NCI-H1105 (cell line): ENCODE measurements at regions not wholly inside any gene's neighbourhood (a gene's known extent, or its start where the extent isn't known, plus 50 kb on each side); places are given as distances from the start of the nearest gene placed in this dataset.
A peak's percentile ranks its signal among the peaks of the same experiment; 100 is the strongest.
"Not testable (repeated sequence)": the region's sequence is repeated elsewhere in the genome, so short reads cannot be mapped to it uniquely, and the experiment has no call there.

ENCODE experiments used
- DNase-seq: peaks from one replicate; lab custom pipeline; 2025; lab: John Stamatoyannopoulos, UW

DNA sequence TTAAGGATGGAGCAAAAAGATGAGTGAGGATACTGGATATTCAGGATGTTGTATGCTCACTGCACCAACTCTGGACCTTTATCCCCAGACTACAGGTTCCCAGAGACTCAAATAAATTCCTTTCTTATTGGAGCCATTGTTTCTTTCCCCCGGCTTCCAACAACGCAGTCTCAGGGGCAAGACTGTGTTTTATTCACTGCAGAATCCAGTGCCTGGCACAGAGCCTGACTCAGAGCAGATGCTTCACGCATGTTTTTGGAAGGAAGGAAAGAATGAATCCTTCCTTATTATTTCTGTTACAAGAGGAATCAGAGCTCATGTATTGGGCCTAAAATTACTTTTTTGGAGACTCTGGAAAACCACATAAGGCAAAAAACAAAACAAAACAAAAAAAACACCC is 96.0 kb upstream of the VGLL4 start:
- DNase-seq: no peak

DNA sequence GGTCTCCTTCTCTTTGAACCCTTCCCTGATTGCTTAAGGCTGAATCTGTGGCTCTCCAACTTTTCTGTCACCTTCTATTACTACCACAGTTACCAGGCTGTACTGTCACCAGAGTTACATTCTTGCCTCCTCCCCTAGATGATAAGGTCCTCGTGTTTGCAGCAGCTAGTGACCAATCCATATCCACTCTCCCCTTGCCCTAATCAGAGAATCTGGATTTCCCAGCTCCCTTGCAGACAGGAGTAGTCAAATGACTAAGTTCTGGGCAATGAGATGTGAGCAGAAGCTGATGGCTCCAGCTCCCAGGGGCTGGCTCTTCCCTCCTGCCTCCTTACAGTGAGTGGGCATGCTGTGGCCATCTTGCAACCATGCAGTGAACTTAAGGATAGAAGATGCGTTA is 95.4 kb upstream of the VGLL4 start:
- no peak for DNase-seq

DNA sequence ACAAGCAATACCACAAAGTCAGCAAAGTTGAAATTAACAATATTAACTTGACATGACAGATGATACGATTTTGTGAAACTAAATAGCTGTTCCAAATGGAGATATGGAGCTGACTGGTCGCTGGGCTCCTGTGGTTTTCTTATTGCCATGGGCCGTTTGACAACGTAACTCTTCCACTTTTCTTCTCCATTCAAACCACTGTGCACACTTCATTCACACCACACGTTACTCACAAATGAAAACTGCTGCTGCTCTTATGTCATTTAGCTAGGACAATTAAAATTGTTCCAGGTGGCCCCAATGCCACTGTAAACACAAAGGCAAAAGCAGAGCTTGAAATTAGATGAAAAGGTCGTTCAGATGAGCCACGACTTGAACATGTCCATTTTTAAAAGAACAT is 94.0 kb upstream of the VGLL4 start:
- no peak for DNase-seq

DNA sequence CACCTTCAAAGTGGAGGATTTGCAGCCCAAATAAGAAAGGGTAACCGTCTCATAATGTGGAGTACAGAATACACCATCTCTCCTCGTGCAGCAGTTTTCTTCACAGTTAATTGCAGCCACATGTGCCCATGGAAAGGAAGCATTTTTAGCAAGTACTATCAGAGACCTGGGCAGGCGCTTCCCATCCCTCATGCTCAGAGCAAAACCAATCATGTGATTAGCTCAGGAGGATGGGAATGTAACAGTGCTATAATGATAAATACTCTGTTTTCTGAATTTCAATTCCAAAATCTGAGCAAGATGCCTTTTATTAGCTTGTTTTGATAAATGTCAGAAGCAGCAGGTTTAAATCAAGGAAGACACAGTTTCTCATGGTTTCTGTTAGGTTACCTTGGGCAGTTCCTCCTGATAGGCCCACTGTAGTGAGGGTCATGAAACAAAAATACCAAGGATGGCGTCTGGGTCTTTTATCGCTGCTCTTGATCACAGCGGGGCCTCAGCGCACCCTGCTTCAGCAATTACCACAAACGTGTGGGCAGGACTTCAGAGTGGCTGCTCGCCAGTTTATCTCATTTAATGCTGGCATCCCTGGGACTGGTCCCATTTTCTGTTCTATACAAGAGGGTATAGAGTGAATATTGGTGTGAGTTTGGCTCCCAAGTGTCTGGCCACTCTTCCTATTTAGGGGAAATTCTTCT is 92.6 kb upstream of the VGLL4 start:
- no peak for DNase-seq

DNA sequence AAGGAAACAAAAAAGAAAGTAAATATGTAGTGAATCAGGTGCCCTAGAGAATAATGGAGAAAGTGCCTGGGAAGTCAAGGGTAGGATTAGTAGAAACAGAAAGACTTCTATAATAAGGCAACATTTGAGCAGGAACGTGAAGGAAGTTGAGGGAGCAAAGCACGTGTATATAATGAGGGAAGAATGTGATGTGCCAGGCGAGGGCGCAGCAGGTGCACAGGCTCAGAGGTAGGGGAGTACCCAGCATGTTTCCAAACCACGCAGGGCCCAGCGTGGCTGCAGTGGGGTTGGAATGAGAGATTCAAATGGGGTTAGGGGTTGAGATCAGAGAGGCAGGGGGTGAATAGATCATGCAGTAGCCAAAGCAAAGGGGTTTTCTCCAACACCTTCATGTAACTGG is 91.9 kb upstream of the VGLL4 start:
- DNase-seq: no peak

DNA sequence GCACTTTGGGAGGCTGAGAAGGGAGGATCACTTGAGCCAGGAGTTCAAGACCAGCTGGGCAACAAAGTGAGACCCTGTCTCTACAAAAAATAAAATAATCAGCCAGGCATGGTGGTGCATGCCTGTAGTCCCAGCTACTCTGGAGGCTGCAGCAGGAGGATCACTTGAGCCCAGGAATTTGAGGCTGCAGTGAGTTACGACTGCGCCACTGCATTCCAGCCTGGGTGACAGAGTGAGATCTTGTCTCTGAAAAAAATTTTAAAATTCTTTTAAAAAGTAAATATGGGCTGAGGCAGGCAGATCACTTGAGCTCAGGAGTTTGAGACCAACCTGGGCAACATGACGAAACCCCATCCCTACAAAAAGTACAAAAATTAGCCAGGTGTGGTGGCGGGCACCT is 91.4 kb upstream of the VGLL4 start:
- DNase-seq: not testable (repeated sequence)

DNA sequence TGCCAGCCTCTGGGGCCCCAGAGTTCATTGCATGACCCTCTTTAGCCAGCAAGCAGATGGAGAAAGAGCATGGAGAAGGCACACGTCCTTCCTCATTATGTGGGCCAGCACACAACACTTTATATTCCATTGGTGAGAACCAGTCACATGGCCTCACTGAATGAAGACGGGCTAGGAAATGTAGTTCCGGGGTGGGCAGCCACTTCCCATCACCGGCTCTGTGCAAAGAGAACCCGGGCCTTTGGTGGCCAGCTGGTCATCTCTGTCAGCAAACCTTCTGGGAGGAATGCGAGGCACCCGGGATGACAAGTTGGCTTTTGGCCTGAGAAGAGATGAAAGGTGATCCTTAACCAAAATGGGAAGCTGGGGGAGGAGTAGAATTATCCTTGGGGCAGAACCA is 90.2 kb upstream of the VGLL4 start:
- DNase-seq: no peak

DNA sequence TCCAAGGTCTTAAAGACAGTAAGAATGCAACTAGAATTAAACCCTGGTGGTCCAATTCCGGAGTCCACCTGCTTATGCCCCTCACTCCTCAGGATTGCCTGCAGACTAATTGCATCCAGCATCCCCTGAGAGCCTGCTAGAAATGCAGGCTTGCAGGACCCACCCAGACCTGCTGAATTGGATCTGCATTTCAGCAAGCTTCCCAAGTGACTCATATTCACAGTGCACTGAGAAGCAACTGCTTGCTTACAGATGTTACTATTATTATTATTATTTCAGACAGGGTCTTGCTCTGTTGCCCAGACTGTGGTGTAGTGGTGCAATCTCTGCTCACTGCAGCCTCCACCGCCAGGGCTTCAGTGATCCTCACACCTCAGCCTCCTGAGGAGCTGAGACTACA is 83.5 kb upstream of the VGLL4 start:
- no peak for DNase-seq

DNA sequence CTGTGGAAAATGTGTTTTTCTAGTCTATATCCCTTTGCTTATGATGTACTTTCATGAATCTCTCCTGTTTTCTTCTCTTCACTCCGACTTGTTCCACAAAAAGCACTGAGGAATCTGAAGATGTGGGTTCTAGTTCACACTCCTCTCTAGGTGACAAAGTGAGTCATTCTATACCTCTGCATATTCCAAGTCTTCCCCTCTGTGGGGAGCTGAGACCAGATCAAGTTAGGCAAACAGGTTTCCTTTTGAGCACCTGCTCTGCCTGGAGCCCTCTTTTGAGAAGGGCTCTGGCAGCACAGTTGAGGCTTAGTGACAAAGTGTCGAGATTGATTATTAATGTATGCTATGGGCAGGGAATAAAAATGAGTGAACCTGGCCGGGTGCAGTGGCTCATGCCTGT is 82.4 kb upstream of the VGLL4 start:
- DNase-seq: no peak

DNA sequence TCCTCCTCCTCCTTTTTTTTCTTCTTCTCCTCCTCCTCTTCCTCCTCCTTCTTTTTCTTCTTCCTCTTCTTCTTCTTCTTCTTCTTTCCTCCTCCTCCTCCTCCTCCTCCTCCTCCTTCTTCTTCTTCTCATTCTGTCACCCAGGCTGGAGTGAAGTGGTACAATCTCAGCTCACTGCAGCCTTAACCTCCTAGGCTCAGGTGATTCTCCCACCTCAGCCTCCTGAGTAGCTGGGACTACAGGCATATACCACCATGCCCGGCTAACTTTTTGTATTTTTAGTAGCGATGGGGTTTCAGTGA is 81.6 kb upstream of the VGLL4 start:
- not testable (repeated sequence) for DNase-seq

DNA sequence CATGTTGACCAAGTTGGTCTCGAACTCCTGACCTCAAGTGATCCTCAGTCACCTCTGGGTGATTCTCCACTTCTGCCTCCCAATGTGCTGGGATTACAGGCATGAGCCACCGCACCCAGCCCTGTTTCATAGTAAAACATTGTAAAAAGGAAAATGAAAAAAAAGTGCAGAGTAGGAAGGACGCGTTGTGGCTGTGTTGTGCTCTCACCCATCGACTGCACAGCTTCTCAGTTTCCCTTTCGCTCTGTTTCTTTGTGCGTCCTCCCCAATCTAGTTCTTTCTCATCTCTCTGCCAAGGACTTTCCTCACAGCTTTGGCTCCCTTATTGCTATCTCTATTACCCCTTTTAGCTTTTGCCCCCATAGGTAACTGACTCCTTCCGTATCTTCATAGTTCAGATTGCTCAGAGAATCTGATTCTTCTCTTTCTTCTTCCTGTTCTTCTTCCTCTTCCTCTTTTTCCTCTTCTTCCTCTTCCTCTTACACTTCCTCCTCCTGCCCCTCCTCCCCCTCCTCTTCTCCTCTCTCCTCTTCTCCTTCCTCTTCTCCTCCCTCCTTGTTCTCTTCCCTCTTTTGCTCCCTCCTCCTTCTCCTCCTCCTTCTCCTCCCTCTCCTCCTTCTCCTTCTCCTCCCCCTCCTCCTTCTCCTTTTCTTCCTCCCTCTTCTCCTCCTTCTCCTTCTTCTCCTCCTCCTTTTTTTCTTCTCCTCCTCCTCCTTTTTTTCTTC is 81.1 kb upstream of the VGLL4 start:
- no peak for DNase-seq

DNA sequence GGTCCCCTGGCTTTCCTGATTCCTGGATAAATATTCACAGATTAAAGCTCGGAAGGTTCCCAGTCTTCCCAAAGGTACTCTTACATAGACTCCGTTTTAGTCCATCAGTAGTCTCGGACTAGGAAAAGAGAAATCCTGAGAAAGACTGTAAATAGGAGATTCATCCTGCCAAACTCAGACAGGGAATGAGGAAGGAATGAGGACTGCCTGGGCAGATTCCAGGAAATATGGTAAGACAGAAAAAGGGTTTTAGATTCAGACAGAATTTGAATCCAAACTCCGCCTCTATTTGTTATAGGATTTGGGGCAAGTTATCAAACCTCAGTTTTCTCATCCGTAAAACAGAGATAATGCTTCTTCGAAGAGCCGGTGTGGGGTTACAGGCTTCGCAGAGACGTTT is 77.8 kb upstream of the VGLL4 start:
- DNase-seq: no peak

DNA sequence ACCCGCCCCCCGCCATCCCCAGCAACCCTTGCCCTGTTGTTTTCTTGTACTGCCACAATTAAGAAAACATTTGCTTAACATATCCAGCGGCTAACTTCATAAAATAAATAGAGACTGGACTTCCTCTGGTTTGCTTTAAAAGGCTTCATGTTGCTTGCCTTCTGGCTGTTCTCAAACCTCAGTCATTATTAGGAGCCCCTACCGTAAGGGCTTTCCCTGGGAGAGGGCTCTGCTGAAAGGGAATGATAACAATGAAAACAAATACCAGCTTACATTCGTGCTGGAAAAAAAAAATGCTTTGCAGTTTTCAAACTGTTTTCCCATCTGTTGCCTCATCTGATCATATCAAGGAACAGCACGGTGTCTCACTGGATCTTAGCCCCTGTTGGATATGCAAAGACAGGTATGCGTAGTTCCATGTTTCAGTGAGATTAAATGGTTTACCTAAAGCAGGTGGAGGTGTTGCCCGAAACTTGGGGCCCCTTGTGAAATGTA is 77.2 kb upstream of the VGLL4 start:
- no peak for DNase-seq

DNA sequence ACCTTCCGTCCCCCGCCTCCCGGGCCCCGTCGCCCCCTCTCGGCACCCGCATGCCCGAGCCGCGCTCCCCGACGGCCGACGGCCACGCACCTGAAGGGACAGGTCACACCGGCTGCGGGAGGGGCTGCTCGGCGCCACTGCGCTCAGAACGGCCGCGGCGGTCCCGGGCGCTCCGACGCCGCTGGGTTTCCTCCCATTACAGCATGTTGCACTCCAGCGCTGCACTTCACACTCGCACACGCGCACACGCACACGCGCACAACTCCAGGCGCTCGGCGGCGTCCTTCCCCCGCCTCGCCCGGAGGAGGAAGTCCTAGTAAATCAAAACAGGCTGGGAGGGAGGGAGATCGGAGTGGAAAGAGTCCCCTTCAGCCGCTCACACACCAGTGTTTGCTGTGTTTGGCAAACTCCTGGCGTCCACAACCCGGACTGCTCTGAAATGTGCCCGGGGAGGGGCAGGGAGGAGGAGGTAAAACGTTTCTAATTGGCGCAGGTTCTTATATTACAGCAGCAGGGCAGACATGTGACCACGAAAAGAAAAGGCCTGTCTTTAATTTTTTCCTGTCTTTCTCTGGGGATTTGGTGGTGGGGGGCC is 76.7 kb upstream of the VGLL4 start:
- no peak for DNase-seq

DNA sequence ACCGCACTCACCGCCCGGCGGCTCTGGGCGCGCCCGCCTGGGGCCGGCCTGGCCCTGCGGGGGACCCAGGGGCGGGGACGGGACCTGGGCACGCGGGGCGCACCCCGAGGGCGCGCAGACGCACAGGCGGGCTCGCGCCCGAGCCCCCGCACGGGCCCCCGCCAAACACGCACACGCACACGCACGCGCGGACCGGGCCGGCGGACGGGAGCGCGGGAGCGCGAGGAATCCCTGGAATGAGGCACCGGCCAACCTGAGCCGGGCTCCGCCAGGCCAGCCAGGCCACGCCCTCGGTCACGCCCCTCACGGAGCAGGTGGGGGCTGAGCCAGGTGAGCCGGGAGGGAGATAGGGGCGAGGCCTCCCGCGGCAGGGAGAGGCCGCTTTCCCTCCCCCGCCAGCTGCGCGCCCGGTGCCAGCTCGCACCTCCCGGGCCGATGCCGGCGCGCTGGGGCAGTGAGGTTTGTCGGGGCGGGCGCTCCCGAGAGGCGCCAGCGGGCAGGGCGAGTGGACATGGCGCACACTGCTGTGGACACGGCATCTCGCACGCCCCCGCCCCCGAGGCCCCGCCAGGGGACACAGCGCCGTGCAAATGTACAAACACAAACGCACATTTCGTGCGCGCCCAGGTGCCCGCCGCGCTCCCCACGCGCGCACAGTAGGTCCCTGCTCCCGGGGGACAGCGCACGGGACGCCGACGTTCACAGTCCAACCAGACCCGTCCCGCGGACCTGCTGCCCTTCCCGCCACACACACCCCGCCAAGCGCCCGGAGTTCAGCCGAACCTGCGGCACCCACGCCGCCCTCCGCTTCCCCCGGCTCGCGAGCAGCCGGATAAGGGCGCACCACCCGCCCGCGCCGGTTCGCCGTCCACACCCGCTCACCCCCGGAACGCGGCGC is 75.9 kb upstream of the VGLL4 start:
- DNase-seq: peak; percentile 64

DNA sequence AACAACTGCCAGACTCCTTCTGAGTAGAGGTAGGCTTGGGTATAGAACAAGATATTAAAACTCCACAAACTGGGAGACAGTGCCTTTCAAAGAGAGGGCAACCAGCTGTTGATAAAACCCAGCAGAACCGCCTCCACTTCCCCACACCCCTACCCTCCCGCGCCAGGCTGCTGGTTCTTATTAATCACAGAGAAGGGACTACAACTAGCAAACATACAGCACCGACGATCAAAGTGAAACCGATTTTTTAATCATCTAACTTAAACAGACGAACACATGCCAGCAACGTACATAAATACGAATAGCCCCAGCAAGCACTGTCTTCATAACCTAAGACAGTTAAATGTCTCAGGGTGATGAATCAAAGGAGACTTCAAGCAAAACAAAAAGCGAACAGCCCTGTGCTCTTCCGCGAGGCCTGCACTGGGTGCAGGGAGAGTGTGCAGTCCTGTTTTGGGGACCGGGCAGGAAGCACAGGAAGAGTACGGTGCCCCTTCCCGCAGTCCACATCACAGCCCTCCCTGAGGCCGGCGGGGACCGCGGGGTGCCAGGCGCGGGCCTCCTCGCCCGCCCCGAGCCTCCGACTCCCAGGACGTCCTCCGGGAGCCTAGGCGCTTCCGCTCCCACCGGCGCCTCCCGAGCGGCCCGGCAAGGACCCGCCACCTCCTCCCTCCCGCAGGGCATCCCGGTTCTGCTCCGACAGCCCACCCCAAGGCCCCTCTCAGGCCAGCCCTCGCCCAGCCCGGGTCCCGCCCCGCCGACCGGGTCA is 75.1 kb upstream of the VGLL4 start:
- no peak for DNase-seq

DNA sequence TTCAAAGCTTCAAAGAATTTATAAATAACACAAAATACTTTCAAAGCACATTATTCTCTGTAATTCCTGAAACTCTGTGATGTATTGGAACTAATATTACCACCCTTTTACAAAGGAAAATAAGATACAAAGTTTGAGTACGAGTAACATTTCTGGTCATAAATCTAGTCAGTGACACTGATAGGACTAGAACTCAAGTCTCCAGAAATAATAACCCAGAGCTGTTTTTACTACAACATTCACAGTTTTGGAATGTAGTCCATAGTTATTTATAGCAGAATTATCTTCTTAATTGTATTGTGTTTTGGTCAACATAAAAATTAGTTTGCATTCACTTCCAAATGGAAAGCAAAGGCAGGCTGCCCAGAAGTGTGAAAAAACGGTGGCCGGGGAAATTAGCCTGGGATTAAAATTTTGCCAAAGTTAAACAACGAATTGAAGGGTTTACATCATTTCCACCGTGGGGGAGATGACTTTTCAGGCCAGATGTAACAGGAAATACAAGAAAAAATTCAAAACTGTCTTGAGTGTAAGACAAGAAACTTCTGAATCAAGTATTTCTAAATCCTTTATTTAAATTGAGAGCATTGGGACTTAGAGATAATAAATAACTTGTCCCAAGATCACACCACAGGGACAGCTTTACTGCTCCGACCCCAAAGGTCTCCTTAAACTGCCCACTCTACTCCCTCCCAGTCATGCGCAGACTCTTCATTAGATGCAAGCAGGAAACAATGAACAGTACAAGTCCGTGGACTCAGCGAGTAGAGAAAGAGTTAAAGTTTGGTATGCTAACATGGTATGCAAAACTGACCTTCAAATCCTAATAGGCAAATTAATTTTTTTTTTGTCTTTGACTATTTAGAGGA is 74.3 kb upstream of the VGLL4 start:
- no peak for DNase-seq

DNA sequence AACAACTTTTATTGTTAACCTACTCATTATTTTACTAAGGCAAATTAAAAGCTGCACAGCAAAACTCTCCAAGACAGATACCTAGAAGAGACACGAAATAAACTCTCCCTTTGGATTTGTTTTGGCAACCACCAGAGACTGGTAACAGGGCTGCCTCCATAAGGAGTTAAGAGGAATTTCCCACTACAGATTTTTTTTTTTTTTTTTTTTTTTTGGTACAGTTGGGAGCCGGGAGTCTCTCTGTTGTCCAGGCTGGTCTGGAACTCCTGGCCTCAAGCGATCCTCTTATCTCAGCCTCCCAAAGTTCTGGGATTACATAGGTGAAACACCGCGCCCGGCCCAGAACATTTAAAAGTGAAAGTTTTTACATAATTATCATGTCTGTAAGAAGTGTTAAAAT is 73.6 kb upstream of the VGLL4 start:
- DNase-seq: no peak

DNA sequence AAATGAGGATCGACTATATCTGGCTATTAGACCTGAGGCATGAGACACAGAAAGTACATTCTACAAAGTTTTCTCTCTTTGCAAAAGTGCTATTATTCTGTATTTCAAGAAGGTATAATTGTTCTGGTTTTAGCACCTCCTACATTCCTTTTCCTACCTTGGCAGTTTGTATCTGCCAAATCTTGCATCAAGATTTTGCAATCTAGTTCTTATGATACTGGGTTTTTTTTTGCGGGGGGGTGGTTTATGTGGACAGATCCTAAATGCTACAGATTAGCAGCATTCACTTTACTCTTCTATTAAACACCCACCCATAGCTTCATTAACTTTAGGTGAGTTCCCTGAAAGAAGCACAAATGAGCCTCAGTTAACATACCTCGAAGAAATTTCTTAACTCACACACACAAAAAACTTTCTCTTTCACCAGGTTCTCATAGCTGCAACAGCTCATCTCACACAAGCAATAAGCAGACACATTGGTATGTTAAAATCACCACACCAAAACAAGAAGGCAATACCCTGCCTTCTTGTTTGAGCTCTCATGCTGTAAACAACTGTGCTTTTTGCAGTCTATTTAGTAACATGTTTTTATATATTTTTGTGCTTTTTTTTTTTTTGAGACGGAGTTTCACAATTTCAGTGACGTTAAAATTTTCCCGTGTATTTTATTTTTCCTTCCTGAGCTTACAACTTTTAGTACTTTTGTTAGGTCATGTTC is 73.0 kb upstream of the VGLL4 start:
- DNase-seq: no peak

DNA sequence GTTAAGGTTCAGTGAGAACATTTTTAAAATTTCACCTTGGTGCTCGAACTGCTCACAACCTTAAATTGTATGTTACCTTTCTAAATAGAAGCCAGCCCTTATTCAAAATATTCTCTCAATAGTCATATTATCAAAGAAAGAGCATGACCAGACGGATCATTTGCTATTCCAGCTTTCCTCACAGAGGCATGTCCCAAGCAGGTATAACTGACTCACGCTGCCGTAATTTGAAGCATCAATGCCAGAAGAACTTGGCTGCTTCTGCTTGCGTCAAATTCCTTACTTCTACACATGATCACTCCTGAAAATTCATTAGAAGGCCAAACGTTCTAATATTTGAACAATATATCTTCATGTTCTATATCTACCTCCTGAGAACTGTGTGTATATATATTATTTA is 69.5 kb upstream of the VGLL4 start:
- no peak for DNase-seq
